ENCODE measurements at regions not wholly inside any gene's neighbourhood (a gene's known extent, or its start where the extent isn't known, plus 50 kb on each side); places are given as distances from the start of the nearest gene placed in this dataset.

- no peak for DNase-seq (ENCODE audit: low read depth)
- no peak overlapping the region for H3K4me3 ChIP-seq (ENCODE audit: low read depth, low read length)
- TF ChIP-seq CTCF (IDR thresholded peaks at IDR 0.05; ENCODE audit: insufficient read depth, low read length), result no peak
Measured at GRCh38 chr3:5312290-5312689, 124.8 kb downstream of the EDEM1 start.

- no peak for TF ChIP-seq CTCF (IDR thresholded peaks at IDR 0.05; ENCODE audit: insufficient read depth, low read length)
- H3K4me3 ChIP-seq (ENCODE audit: low read depth, low read length), result no peak overlapping the region
- DNase-seq (ENCODE audit: low read depth), result no peak
Measured at GRCh38 chr3:5314897-5315296, 127.4 kb downstream of the EDEM1 start.

GRCh38 chr3:5317557-5317956, 130.1 kb downstream of the EDEM1 start:
- no peak overlapping the region for H3K4me3 ChIP-seq (ENCODE audit: low read depth, low read length)
- TF ChIP-seq CTCF (IDR thresholded peaks at IDR 0.05; ENCODE audit: insufficient read depth, low read length), result no peak
- no peak for DNase-seq (ENCODE audit: low read depth)

- H3K4me3 ChIP-seq (ENCODE audit: low read depth, low read length), result no peak overlapping the region
- DNase-seq (ENCODE audit: low read depth), result no peak
- TF ChIP-seq CTCF (IDR thresholded peaks at IDR 0.05; ENCODE audit: insufficient read depth, low read length), result no peak
Measured at GRCh38 chr3:5319454-5319853, 131.9 kb downstream of the EDEM1 start.

- no peak for TF ChIP-seq CTCF (IDR thresholded peaks at IDR 0.05; ENCODE audit: insufficient read depth, low read length)
- H3K4me3 ChIP-seq (ENCODE audit: low read depth, low read length), result no peak overlapping the region
- no peak for DNase-seq (ENCODE audit: low read depth)
Measured at GRCh38 chr3:5321666-5322340, 134.3 kb downstream of the EDEM1 start.

- DNase-seq (ENCODE audit: low read depth), result no peak
- no peak for TF ChIP-seq CTCF (IDR thresholded peaks at IDR 0.05; ENCODE audit: insufficient read depth, low read length)
- H3K4me3 ChIP-seq (ENCODE audit: low read depth, low read length), result no peak overlapping the region
Measured at GRCh38 chr3:5324780-5325179, 137.3 kb downstream of the EDEM1 start.
